ENCODE measurements at regions not wholly inside any gene's neighbourhood (a gene's known extent, or its start where the extent isn't known, plus 50 kb on each side); places are given as distances from the start of the nearest gene placed in this dataset.
"Not testable (repeated sequence)": the region's sequence is repeated elsewhere in the genome, so short reads cannot be mapped to it uniquely, and the experiment has no call there.

- Histone ChIP-seq H3K4me3 (no peak overlapping the region), H3K27ac (no peak overlapping the region), H3K36me3 (no peaks in the 10 kb centered on the region), H3K4me1 (replicated peaks) (peaks cover 15% of the 10 kb centered on the region), H3K9me3 (replicated peaks) (no peaks in the 10 kb centered on the region), H3K27me3 (replicated peaks) (peaks cover 6% of the 10 kb centered on the region)
- no peak for DNase-seq (ENCODE audit: low read depth in 1 of 2, low spot score in 2 of 2)
Observed at GRCh38 chr10:118871244-118871865, 116.6 kb upstream of the CACUL1 start.

DNA sequence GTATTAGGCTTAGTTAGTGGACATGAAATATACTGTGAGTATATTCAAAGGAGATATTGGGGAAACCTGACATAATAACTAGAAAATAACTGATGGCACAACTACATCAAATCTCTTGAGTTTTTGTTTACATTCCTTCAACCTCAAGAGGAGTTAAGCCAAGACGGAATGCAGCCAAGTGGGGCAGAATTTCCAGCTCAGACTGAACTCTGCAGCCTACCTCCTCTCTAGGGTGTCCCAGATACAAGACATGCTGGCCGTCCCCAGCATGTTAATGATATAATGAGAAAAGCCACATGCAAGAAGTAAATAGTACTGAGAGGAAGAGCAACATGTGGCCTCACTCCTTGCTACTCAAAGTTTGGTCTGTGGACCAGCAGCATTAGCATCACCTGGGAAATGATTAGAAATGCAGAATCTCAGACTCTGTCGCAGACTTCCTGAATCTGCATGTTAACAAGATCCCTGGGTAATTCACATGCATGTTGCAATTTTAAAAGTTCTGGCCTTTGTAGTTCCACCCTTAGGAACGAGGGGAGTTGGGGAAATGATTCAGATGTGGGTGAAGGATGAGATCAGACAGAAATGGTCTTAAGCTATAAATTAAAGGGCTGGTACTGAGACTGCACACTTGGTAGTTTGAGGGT is 118.4 kb upstream of the CACUL1 start:
- H3K4me1 ChIP-seq (replicated peaks), result peaks cover 15% of the 10 kb centered on the region
- H3K4me3 ChIP-seq, result no peak overlapping the region
- no peaks in the 10 kb centered on the region for H3K9me3 ChIP-seq (replicated peaks)
- H3K27me3 ChIP-seq (replicated peaks), result no peaks in the 10 kb centered on the region; the same call in 1 of the 2 replicates
- no peak for DNase-seq (ENCODE audit: low read depth in 1 of 2, low spot score in 2 of 2)
- no peak overlapping the region for H3K27ac ChIP-seq
- H3K36me3 ChIP-seq, result no peaks in the 10 kb centered on the region

DNA sequence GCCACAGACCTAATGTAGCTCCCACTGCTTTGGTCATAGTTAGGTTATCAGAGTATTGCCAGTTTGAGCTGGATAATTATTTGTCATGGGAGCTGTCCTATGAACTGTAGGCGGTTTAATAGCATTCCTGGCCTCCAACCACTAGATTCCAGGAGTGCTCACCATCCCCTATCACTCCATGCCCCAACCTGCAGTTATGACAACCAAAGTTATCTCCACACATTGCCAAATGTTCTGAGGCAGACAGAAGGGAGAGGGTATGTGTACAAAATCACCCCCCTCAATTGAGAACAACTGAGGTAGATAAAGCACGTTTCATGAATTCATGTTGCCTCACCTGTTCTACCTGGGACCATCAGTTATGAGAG is 119.0 kb upstream of the CACUL1 start:
- H3K36me3 ChIP-seq, result no peaks in the 10 kb centered on the region
- peaks cover 15% of the 10 kb centered on the region for H3K4me1 ChIP-seq (replicated peaks)
- H3K4me3 ChIP-seq, result no peak overlapping the region
- H3K27me3 ChIP-seq (replicated peaks), result no peaks in the 10 kb centered on the region
- no peak for DNase-seq (ENCODE audit: low read depth in 1 of 2, low spot score in 2 of 2)
- no peaks in the 10 kb centered on the region for H3K9me3 ChIP-seq (replicated peaks)
- no peak overlapping the region for H3K27ac ChIP-seq

DNA sequence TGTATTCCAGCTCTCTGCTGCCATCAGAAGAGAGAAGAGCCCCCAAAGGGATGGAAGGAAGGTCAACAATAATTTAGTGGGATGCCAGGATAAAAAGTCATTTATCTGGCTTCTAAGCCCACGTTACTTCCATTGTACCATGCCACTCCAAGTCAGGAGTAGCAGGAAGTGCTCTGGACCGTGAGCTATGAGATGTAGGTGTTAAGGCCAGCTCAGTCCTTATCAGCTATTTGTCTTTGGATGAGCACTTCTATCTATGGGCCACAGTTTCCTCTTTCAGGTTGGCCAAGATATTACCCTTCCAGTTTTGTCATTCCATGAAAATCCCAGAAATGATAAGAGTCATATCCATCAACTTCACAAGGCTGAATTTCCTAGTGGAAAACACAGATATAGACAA is 119.4 kb upstream of the CACUL1 start:
- Histone ChIP-seq H3K4me1 (replicated peaks) (peaks cover 15% of the 10 kb centered on the region), H3K27ac (no peak overlapping the region), H3K36me3 (no peaks in the 10 kb centered on the region), H3K4me3 (no peak overlapping the region), H3K9me3 (replicated peaks) (no peaks in the 10 kb centered on the region), H3K27me3 (replicated peaks) (no peaks in the 10 kb centered on the region)
- no peak for DNase-seq (ENCODE audit: low read depth in 1 of 2, low spot score in 2 of 2)

- Histone ChIP-seq H3K27ac (no peak overlapping the region), H3K4me3 (no peak overlapping the region), H3K9me3 (replicated peaks) (no peaks in the 10 kb centered on the region), H3K4me1 (replicated peaks) (peaks cover 15% of the 10 kb centered on the region), H3K27me3 (replicated peaks) (no peaks in the 10 kb centered on the region), H3K36me3 (no peaks in the 10 kb centered on the region)
- no peak for DNase-seq (ENCODE audit: low read depth in 1 of 2, low spot score in 2 of 2)
Observed at GRCh38 chr10:118875087-118875486, 120.3 kb upstream of the CACUL1 start.

- no peak overlapping the region for H3K27ac ChIP-seq
- no peaks in the 10 kb centered on the region for H3K36me3 ChIP-seq
- no peaks in the 10 kb centered on the region for H3K4me1 ChIP-seq (replicated peaks)
- peaks cover 10% of the 10 kb centered on the region; the same call in 1 of the 2 replicates for H3K27me3 ChIP-seq (replicated peaks)
- no peaks in the 10 kb centered on the region for H3K9me3 ChIP-seq (replicated peaks)
- H3K4me3 ChIP-seq, result no peak overlapping the region
- no peak for DNase-seq (ENCODE audit: low read depth in 1 of 2, low spot score in 2 of 2)
Observed at GRCh38 chr10:118882741-118883140, 128.0 kb upstream of the CACUL1 start.

DNA sequence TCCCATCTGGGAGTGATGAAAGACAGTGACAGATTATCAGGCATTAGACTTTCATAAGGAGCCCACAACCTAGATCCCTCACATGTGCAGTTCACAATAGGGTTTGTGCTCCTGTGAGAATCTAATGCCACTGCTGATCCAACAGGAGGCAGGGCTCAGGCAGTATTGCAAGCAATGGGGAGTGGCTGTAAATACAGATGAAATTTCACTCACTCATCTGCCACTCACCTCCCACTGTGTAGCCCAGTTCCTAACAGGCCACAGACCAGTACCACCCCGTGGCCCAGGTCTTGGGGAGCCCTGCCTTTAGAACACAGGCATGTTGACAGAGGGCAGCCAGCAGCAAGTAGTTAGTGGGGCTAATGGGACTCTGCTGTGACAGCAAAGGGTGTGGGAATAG is 137.3 kb upstream of the NANOS1 start:
- H3K9me3 ChIP-seq (replicated peaks), result no peaks in the 10 kb centered on the region
- H3K4me3 ChIP-seq, result no peak overlapping the region
- H3K36me3 ChIP-seq, result no peaks in the 10 kb centered on the region
- no peak overlapping the region for H3K27ac ChIP-seq
- H3K4me1 ChIP-seq (replicated peaks), result no peaks in the 10 kb centered on the region
- no peaks in the 10 kb centered on the region for H3K27me3 ChIP-seq (replicated peaks)
- peak in 1 of 2 experiments; percentile 27 for DNase-seq (ENCODE audit: low read depth in 1 of 2, low spot score in 2 of 2)

DNA sequence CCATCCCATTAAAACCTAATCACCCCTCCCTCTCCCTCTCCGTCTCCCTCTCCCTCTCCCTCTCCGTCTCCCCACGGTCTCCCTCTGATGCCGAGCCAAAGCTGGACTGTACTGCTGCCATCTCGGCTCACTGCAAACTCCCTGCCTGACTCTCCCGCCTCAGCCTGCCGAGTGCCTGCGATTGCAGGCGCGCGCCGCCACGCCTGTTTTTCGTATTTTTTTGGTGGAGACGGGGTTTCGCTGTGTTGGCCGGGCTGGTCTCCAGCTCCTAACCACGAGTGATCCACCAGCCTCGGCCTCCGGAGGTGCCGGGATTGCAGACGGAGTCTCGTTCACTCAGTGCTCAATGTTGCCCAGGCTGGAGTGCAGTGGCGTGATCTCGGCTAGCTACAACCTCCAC is 134.6 kb upstream of the NANOS1 start:
- H3K36me3 ChIP-seq; H3K9me3 ChIP-seq (replicated peaks); H3K4me1 ChIP-seq (replicated peaks); H3K27ac ChIP-seq; H3K27me3 ChIP-seq (replicated peaks); H3K4me3 ChIP-seq: not testable (repeated sequence)
- peak in 1 of 2 experiments; percentile 18 for DNase-seq (ENCODE audit: low read depth in 1 of 2, low spot score in 2 of 2)

DNA sequence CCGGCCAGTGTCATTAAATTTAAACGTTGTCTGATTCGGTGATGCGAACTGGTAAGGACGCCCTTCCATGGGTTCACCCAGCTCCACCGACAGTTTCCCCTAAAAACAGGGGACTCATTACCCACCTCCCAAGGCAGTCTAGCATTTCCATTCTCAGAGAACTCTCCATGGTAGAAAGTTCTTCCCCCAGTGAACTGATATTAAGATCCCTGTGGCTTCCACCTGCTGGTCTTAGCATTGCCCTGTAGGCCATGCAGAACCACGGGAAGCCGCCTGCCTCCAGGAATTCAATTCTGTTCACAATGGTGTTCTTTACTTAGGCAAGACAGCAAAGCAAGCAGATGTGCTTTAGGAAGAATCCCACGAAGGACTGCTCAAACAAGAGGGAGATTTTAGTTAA is 128.9 kb upstream of the NANOS1 start:
- DNase-seq (ENCODE audit: low read depth in 1 of 2, low spot score in 2 of 2), result peak in 1 of 2 experiments; percentile 16
- Histone ChIP-seq H3K4me1 (replicated peaks) (no peaks in the 10 kb centered on the region), H3K4me3 (no peak overlapping the region), H3K9me3 (replicated peaks) (no peaks in the 10 kb centered on the region), H3K27me3 (replicated peaks) (no peaks in the 10 kb centered on the region), H3K36me3 (no peaks in the 10 kb centered on the region), H3K27ac (no peak overlapping the region)

DNA sequence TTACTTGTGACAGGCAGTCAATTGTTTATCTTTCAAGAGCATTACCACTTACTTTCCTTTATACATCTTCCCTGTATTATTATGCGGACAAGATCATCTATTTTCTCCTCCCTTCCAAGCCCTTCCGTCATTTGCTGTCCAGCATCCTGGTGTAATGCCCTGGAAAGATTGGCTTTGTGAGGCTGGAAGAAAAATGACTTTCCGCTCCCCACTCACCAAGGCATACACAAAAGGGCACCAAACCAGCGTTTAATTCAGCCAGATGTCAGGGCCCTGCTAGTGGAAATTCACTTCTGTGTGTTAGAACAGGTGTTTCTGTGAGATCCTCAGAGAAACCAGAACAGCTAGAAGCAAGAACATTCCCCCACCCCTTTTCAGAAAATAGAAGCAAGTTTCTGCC is 128.1 kb upstream of the NANOS1 start:
- no peaks in the 10 kb centered on the region for H3K4me1 ChIP-seq (replicated peaks)
- H3K9me3 ChIP-seq (replicated peaks), result no peaks in the 10 kb centered on the region
- H3K27me3 ChIP-seq (replicated peaks), result no peaks in the 10 kb centered on the region
- H3K27ac ChIP-seq, result no peak overlapping the region
- H3K4me3 ChIP-seq, result no peak overlapping the region
- DNase-seq (ENCODE audit: low read depth in 1 of 2, low spot score in 2 of 2), result peak in 1 of 2 experiments; percentile 8
- H3K36me3 ChIP-seq, result no peaks in the 10 kb centered on the region

DNA sequence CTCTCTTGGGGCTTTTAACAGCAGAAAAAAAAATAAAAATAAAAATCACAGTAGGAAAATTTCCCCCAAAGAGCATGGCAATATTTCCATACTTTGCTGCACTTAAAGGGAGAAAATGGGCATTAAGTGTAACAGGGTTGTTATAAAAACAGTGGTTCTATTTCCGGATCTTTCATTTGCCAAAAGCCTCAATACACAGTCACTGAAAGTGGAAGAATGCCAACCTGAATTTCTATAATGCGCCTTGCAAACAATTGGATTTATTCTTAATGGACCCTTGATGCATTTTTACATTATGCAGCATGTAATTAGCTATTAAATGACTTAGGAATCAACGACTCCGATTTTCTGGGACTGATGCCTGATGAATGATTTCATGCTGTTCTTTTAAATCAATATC is 127.6 kb upstream of the NANOS1 start:
- no peak for DNase-seq (ENCODE audit: low read depth in 1 of 2, low spot score in 2 of 2)
- Histone ChIP-seq H3K4me1 (replicated peaks) (no peaks in the 10 kb centered on the region), H3K27ac (no peak overlapping the region), H3K36me3 (no peaks in the 10 kb centered on the region), H3K27me3 (replicated peaks) (no peaks in the 10 kb centered on the region), H3K9me3 (replicated peaks) (no peaks in the 10 kb centered on the region), H3K4me3 (no peak overlapping the region)

DNA sequence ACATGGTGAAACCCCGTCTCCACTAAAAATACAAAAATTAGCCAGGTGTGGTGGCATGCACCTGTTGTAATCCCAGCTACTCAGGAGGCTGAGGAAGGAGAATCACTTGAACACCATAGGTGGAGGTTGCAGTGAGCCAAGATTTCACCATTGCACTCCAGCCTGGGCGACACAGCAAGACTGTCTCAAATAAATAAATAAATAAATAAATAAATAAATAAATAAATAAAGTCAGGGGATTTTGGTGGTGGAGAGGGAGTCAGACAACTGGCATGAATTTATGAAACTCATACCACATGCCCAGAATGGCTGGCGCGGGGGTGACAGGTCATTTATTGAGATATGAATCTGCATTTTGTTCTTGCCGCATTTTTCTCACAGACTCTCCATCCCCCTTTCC is 126.9 kb upstream of the NANOS1 start:
- not testable (repeated sequence) for H3K27ac ChIP-seq; H3K4me3 ChIP-seq; H3K27me3 ChIP-seq (replicated peaks); H3K36me3 ChIP-seq; H3K9me3 ChIP-seq (replicated peaks); H3K4me1 ChIP-seq (replicated peaks)
- peak in 1 of 2 experiments; percentile 22 for DNase-seq (ENCODE audit: low read depth in 1 of 2, low spot score in 2 of 2)

DNA sequence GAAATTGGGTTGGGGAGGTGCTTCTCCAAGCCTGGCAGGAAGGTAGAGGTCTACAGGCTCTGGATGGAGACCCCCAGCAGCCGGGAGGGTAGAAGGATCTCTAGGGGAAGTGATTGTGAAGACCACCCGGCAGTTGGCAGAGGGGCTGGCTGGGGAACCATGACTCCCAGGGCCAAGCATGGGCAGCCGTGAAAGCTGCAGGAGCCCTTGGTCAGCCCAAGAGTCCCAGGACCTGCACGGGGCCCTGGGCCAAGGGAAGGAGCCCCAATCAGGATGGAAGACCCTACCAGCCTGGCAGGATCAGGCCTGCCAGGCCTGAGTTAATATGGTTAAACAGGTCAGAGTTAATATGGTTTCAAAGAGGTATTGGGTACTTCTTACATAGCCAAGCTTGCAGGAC is 126.3 kb upstream of the NANOS1 start:
- no peaks in the 10 kb centered on the region for H3K36me3 ChIP-seq
- H3K27me3 ChIP-seq (replicated peaks), result no peaks in the 10 kb centered on the region
- no peaks in the 10 kb centered on the region for H3K4me1 ChIP-seq (replicated peaks)
- no peaks in the 10 kb centered on the region for H3K9me3 ChIP-seq (replicated peaks)
- no peak overlapping the region for H3K4me3 ChIP-seq
- no peak overlapping the region for H3K27ac ChIP-seq
- DNase-seq (ENCODE audit: low read depth in 1 of 2, low spot score in 2 of 2), result no peak

GRCh38 chr10:118903691-118904090 is 125.8 kb upstream of the NANOS1 start:
- Histone ChIP-seq H3K9me3 (replicated peaks) (no peaks in the 10 kb centered on the region), H3K27me3 (replicated peaks) (no peaks in the 10 kb centered on the region), H3K27ac (no peak overlapping the region), H3K36me3 (no peaks in the 10 kb centered on the region), H3K4me1 (replicated peaks) (no peaks in the 10 kb centered on the region), H3K4me3 (no peak overlapping the region)
- no peak for DNase-seq (ENCODE audit: low read depth in 1 of 2, low spot score in 2 of 2)

DNA sequence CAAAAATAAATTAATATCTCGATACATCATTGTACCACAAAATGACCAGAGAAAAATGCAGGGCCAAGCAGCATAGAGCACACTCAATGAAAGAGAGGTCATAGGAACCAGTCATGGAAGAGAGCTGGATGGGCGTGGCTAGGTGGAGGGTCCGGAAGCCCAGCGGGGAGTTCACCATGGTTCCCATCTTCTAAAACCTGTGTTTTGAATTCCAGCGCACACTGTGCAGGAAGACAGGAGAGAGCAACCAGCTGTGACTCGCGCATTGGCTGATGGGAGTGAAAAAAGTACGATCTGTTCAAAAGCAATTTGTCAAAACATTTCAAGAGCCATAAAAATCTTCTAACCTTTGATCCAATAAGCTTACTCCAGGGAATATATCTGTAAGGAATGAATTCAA is 125.2 kb upstream of the NANOS1 start:
- Histone ChIP-seq H3K36me3 (no peaks in the 10 kb centered on the region), H3K4me1 (replicated peaks) (no peaks in the 10 kb centered on the region), H3K27ac (no peak overlapping the region), H3K4me3 (no peak overlapping the region), H3K9me3 (replicated peaks) (no peaks in the 10 kb centered on the region), H3K27me3 (replicated peaks) (no peaks in the 10 kb centered on the region)
- DNase-seq (ENCODE audit: low read depth in 1 of 2, low spot score in 2 of 2), result no peak

All from SJSA1 (cell line).